ENCODE measurements at regions not wholly inside any gene's neighbourhood (a gene's known extent, or its start where the extent isn't known, plus 50 kb on each side); places are given as distances from the start of the nearest gene placed in this dataset.

DNA sequence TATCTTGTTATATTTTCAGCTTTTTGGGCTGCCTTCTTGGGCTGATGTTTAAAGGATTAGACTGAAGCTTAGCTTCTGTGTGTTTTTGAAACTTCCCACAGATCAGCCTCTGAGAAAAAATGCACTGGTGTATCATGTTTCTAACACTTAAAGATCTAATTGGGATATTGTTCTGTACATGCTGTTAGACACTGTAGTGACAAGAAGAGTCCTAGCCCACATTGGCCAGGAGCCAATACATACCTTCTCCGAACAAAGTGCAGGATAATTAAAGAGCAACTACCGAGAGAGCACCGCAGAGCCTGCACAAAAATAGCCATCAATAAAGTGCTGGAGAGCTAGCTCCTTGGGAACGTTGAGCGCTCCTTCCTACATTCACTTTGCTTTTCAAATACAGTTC, 289.4 kb upstream of the SP8 start:
- no peaks in the 10 kb centered on the region for H3K9me3 Mint-ChIP-seq
- H3K27me3 Mint-ChIP-seq, result peaks cover 4 to 5% of the 10 kb centered on the region in 2 donors
- no peak overlapping the region for H3K27ac ChIP-seq (ENCODE audit: low read depth, low read length)
- no peak overlapping the region for H3K4me3 Mint-ChIP-seq
- H3K27ac Mint-ChIP-seq, result no peak overlapping the region
- no peaks in the 10 kb centered on the region for H3K36me3 ChIP-seq (ENCODE audit: insufficient read depth, low read length)
- H3K9me3 ChIP-seq (ENCODE audit: control insufficient read depth in 1 of 2, low read length in 2 of 2), result no peaks in the 10 kb centered on the region
- no peaks in the 10 kb centered on the region for H3K4me1 ChIP-seq (ENCODE audit: insufficient read depth, low read length)
- POLR2A ChIA-PET (ENCODE audit: partially characterized antibody), result no interaction called here
- H3K4me3 ChIP-seq (ENCODE audit: low read length in 2 of 2), result no peak overlapping the region
- intact Hi-C loops (cut with micrococcal nuclease), result no loop called here
- CTCF ChIA-PET (ENCODE audit: partially characterized antibody), result no interaction called here
- no peaks in the 10 kb centered on the region for H3K36me3 Mint-ChIP-seq
- DNase-seq, result no peak
- H3K4me1 Mint-ChIP-seq, result no peaks in the 10 kb centered on the region
- no peaks in the 10 kb centered on the region for H3K27me3 ChIP-seq (ENCODE audit: insufficient read depth, low read length)

DNA sequence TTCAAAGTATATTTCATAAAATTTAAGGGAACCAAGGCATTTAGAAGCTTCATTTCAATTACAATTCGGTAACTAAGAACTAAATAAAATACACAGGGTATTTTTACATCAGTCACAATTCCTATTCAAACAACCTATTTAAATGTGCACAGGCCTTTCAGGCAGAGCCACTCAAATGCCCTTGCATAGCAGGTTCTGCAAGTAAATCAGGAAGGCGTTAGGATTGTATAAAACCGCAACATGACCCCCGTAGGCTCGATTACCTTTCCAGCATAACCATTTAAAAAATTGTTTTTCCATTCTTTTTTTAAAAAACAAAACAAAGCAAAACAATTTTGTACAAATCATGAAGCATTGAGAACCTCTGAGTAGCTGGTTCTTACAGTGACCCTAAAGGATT, 289.9 kb upstream of the SP8 start:
- no peaks in the 10 kb centered on the region for H3K9me3 Mint-ChIP-seq
- DNase-seq, result no peak
- H3K4me3 Mint-ChIP-seq, result no peak overlapping the region
- no peaks in the 10 kb centered on the region for H3K36me3 Mint-ChIP-seq
- no peaks in the 10 kb centered on the region for H3K27me3 ChIP-seq (ENCODE audit: insufficient read depth, low read length)
- no peaks in the 10 kb centered on the region for H3K36me3 ChIP-seq (ENCODE audit: insufficient read depth, low read length)
- no peak overlapping the region for H3K27ac ChIP-seq (ENCODE audit: low read depth, low read length)
- intact Hi-C loops (cut with micrococcal nuclease), result no loop called here
- no peaks in the 10 kb centered on the region for H3K4me1 ChIP-seq (ENCODE audit: insufficient read depth, low read length)
- CTCF ChIA-PET (ENCODE audit: partially characterized antibody), result no interaction called here
- H3K4me1 Mint-ChIP-seq, result no peaks in the 10 kb centered on the region
- POLR2A ChIA-PET (ENCODE audit: partially characterized antibody), result no interaction called here
- peaks cover 4 to 5% of the 10 kb centered on the region in 2 donors for H3K27me3 Mint-ChIP-seq
- no peaks in the 10 kb centered on the region for H3K9me3 ChIP-seq (ENCODE audit: control insufficient read depth in 1 of 2, low read length in 2 of 2)
- H3K4me3 ChIP-seq (ENCODE audit: low read length in 2 of 2), result no peak overlapping the region
- no peak overlapping the region for H3K27ac Mint-ChIP-seq

GRCh38 chr7:21077602-21078001, 290.9 kb upstream of the SP8 start:
- CTCF ChIA-PET (ENCODE audit: partially characterized antibody), result no interaction called here
- Mint-ChIP-seq H3K9me3 (no peaks in the 10 kb centered on the region), H3K36me3 (no peaks in the 10 kb centered on the region), H3K27ac (no peak overlapping the region), H3K27me3 (peaks cover 4 to 5% of the 10 kb centered on the region in 2 donors), H3K4me3 (no peak overlapping the region), H3K4me1 (no peaks in the 10 kb centered on the region)
- intact Hi-C loops (cut with micrococcal nuclease), result no loop called here
- no peak for DNase-seq
- Histone ChIP-seq H3K9me3 (ENCODE audit: control insufficient read depth in 1 of 2, low read length in 2 of 2) (no peaks in the 10 kb centered on the region), H3K27ac (ENCODE audit: low read depth, low read length) (no peak overlapping the region), H3K4me1 (ENCODE audit: insufficient read depth, low read length) (no peaks in the 10 kb centered on the region), H3K4me3 (ENCODE audit: low read length in 2 of 2) (no peak overlapping the region), H3K36me3 (ENCODE audit: insufficient read depth, low read length) (no peaks in the 10 kb centered on the region), H3K27me3 (ENCODE audit: insufficient read depth, low read length) (no peaks in the 10 kb centered on the region)
- POLR2A ChIA-PET (ENCODE audit: partially characterized antibody), result no interaction called here

- Mint-ChIP-seq H3K4me3 (no peak overlapping the region), H3K27me3 (peaks cover 0 to 4% of the 10 kb centered on the region in 2 donors), H3K9me3 (no peaks in the 10 kb centered on the region), H3K36me3 (no peaks in the 10 kb centered on the region), H3K4me1 (no peaks in the 10 kb centered on the region), H3K27ac (no peak overlapping the region)
- Histone ChIP-seq H3K9me3 (ENCODE audit: control insufficient read depth in 1 of 2, low read length in 2 of 2) (no peaks in the 10 kb centered on the region), H3K4me3 (ENCODE audit: low read length in 2 of 2) (no peak overlapping the region), H3K27me3 (ENCODE audit: insufficient read depth, low read length) (no peaks in the 10 kb centered on the region), H3K4me1 (ENCODE audit: insufficient read depth, low read length) (no peaks in the 10 kb centered on the region), H3K27ac (ENCODE audit: low read depth, low read length) (no peak overlapping the region), H3K36me3 (ENCODE audit: insufficient read depth, low read length) (no peaks in the 10 kb centered on the region)
- DNase-seq, result no peak
- intact Hi-C loops (cut with micrococcal nuclease), result no loop called here
- POLR2A ChIA-PET (ENCODE audit: partially characterized antibody), result no interaction called here
- CTCF ChIA-PET (ENCODE audit: partially characterized antibody), result no interaction called here
Measured at GRCh38 chr7:21084286-21084685, 297.6 kb upstream of the SP8 start.

- no peaks in the 10 kb centered on the region for H3K27me3 ChIP-seq (ENCODE audit: insufficient read depth, low read length)
- intact Hi-C loops (cut with micrococcal nuclease), result no loop called here
- DNase-seq, result no peak
- Mint-ChIP-seq H3K4me3 (no peak overlapping the region), H3K27ac (no peak overlapping the region), H3K36me3 (no peaks in the 10 kb centered on the region), H3K27me3 (no peaks in the 10 kb centered on the region), H3K9me3 (no peaks in the 10 kb centered on the region), H3K4me1 (no peaks in the 10 kb centered on the region)
- H3K4me3 ChIP-seq (ENCODE audit: low read length in 2 of 2), result no peak overlapping the region
- no peaks in the 10 kb centered on the region for H3K36me3 ChIP-seq (ENCODE audit: insufficient read depth, low read length)
- no peaks in the 10 kb centered on the region for H3K9me3 ChIP-seq (ENCODE audit: control insufficient read depth in 1 of 2, low read length in 2 of 2)
- no peak overlapping the region for H3K27ac ChIP-seq (ENCODE audit: low read depth, low read length)
- CTCF ChIA-PET (ENCODE audit: partially characterized antibody), result no interaction called here
- no peaks in the 10 kb centered on the region for H3K4me1 ChIP-seq (ENCODE audit: insufficient read depth, low read length)
- POLR2A ChIA-PET (ENCODE audit: partially characterized antibody), result no interaction called here
Measured at GRCh38 chr7:21086688-21087087, 300.0 kb upstream of the SP8 start.

- H3K27me3 ChIP-seq (ENCODE audit: insufficient read depth, low read length), result no peaks in the 10 kb centered on the region
- POLR2A ChIA-PET (ENCODE audit: partially characterized antibody), result no interaction called here
- Mint-ChIP-seq H3K27ac (no peak overlapping the region), H3K27me3 (peaks cover 0 to 3% of the 10 kb centered on the region in 2 donors), H3K4me1 (no peaks in the 10 kb centered on the region), H3K36me3 (no peaks in the 10 kb centered on the region), H3K9me3 (peaks cover 0 to 3% (median 0%) of the 10 kb centered on the region in 8 donors), H3K4me3 (no peak overlapping the region)
- DNase-seq, result no peak
- CTCF ChIA-PET (ENCODE audit: partially characterized antibody), result no interaction called here
- no peaks in the 10 kb centered on the region for H3K9me3 ChIP-seq (ENCODE audit: control insufficient read depth in 1 of 2, low read length in 2 of 2)
- H3K4me3 ChIP-seq (ENCODE audit: low read length in 2 of 2), result no peak overlapping the region
- H3K36me3 ChIP-seq (ENCODE audit: insufficient read depth, low read length), result no peaks in the 10 kb centered on the region
- no peak overlapping the region for H3K27ac ChIP-seq (ENCODE audit: low read depth, low read length)
- H3K4me1 ChIP-seq (ENCODE audit: insufficient read depth, low read length), result no peaks in the 10 kb centered on the region
- intact Hi-C loops (cut with micrococcal nuclease), result no loop called here
Measured at GRCh38 chr7:21089653-21090052, 303.0 kb upstream of the SP8 start.

DNA sequence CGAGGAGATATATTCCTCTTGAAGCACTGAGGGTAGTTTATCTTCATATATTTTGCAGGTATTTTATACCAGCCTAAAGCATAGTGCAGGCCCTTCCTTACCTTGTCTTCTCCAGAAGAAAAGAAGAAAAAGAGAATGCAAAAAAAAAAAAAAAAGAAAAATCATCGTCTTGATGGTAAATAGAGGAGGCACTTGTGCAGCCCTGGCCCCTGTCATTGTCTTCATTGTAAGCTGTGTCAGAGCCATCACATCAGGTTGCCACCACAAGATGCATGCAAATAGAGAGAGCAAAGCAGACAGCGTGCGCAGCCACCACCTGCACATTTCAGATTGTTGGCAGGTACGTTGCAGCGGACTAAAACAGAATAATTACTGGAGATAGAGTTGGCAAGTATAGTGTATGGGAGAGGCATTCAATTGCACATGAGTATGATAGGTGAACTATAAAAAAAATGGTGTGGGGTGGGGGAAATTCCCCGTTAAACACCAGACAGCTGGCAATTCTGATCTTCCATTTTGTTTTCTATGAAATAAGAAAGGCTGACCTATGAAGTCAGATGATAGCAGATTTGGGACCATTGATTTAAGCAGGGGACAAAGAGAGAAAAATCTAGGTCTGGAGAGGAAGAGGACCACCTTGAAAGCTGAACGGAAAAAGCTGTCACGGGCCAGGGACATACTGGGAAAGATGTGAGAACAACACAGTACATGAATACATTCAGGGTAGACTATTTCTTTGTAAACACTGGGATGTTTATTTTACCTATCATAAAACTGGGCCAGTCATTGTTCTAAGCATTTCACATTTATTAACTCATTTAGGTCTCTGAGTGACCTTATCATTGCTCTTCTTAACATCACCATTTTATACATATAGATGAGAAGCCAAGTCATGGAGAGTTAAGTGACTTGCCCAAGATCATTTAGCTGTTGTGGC, 306.3 kb upstream of the SP8 start:
- POLR2A ChIA-PET (ENCODE audit: partially characterized antibody), result no interaction called here
- no peaks in the 10 kb centered on the region for H3K36me3 ChIP-seq (ENCODE audit: insufficient read depth, low read length)
- no peak overlapping the region for H3K27ac ChIP-seq (ENCODE audit: low read depth, low read length)
- H3K4me3 ChIP-seq (ENCODE audit: low read length in 2 of 2), result no peak overlapping the region
- H3K27me3 ChIP-seq (ENCODE audit: insufficient read depth, low read length), result no peaks in the 10 kb centered on the region
- no peaks in the 10 kb centered on the region for H3K36me3 Mint-ChIP-seq
- H3K4me1 ChIP-seq (ENCODE audit: insufficient read depth, low read length), result no peaks in the 10 kb centered on the region
- no peaks in the 10 kb centered on the region for H3K4me1 Mint-ChIP-seq
- H3K9me3 ChIP-seq (ENCODE audit: control insufficient read depth in 1 of 2, low read length in 2 of 2), result no peaks in the 10 kb centered on the region
- intact Hi-C loops (cut with micrococcal nuclease), result no loop called here
- no peak for DNase-seq
- H3K27ac Mint-ChIP-seq, result no peak overlapping the region
- peaks cover 0 to 3% (median 0%) of the 10 kb centered on the region in 8 donors for H3K9me3 Mint-ChIP-seq
- H3K4me3 Mint-ChIP-seq, result no peak overlapping the region
- peaks cover 0 to 6% of the 10 kb centered on the region in 2 donors for H3K27me3 Mint-ChIP-seq
- CTCF ChIA-PET (ENCODE audit: partially characterized antibody), result no interaction called here

All from CD4-positive, alpha-beta memory T cell (primary cell).